ENCODE measurements at regions not wholly inside any gene's neighbourhood (a gene's known extent, or its start where the extent isn't known, plus 50 kb on each side); places are given as distances from the start of the nearest gene placed in this dataset.

- TF ChIP-seq, protein P1, sequence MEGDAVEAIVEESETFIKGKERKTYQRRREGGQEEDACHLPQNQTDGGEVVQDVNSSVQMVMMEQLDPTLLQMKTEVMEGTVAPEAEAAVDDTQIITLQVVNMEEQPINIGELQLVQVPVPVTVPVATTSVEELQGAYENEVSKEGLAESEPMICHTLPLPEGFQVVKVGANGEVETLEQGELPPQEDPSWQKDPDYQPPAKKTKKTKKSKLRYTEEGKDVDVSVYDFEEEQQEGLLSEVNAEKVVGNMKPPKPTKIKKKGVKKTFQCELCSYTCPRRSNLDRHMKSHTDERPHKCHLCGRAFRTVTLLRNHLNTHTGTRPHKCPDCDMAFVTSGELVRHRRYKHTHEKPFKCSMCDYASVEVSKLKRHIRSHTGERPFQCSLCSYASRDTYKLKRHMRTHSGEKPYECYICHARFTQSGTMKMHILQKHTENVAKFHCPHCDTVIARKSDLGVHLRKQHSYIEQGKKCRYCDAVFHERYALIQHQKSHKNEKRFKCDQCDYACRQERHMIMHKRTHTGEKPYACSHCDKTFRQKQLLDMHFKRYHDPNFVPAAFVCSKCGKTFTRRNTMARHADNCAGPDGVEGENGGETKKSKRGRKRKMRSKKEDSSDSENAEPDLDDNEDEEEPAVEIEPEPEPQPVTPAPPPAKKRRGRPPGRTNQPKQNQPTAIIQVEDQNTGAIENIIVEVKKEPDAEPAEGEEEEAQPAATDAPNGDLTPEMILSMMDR (IDR thresholded peaks at IDR 0.05), result no peak
Measured at GRCh38 chr14:34180434-34180833, 229.6 kb upstream of the EGLN3 start.

GRCh38 chr14:34179727-34180126 lies 228.9 kb upstream of the EGLN3 start:
- TF ChIP-seq, protein P1 (IDR thresholded peaks at IDR 0.05), result no peak

DNA sequence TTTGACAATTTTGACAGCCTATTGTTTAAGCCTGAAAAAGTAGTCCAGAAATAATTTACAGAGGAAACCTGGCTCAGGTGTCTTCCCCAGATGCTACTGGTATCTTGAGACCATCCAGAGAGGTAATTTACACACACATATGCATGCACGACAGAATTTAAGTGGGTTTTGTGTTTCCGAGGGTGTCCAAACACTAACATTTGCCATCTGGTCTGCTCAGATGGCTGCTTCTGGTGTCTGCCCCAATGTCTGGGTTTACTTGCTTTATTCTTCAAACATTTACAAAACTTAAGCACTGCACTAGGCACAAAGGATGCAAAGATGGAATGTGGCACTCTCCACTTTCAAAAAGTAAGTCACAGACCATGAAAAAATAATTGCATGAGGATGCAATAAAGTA lies 226.6 kb upstream of the EGLN3 start:
- TF ChIP-seq, protein P1 (IDR thresholded peaks at IDR 0.05), result no peak

DNA sequence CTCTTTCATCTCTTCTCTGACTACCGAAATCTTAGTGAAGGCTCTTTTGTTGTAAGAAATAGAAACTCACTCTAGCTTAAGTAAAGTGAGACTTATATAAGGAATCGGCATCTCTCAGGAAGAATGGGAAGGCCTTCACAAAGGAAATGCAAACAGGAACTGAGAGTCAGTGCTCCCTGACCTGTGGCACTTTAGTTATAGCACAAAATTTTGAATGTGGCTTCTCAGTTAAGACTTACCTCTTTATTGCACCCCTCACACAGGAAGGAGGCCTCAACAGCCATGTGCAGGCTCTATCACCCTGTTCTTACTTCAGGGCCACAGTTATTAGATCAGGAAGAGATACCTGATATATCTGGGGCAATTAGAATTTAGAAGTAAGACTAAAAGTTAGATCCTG lies 224.7 kb upstream of the EGLN3 start:
- TF ChIP-seq, protein P1 (IDR thresholded peaks at IDR 0.05), result no peak

DNA sequence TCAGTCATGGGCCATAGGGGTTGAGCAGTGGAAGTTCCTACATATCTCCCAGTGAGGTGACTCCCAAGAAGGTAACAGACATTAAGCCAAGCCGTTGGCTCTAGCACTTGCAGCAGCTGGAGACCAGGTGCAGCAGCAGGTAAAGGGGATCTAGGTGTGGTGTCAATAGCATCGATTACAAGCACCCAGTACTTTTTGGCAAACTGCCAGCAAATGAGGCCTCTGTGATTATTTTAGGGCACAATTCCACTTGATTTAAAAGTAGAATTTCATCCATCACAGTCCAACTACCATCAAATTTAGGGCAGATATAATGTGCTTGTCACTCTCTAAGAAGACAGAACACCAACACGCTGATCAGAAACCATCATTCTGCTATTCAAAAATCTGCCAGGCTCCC lies 224.1 kb upstream of the EGLN3 start:
- TF ChIP-seq, protein P1 (IDR thresholded peaks at IDR 0.05), result no peak

DNA sequence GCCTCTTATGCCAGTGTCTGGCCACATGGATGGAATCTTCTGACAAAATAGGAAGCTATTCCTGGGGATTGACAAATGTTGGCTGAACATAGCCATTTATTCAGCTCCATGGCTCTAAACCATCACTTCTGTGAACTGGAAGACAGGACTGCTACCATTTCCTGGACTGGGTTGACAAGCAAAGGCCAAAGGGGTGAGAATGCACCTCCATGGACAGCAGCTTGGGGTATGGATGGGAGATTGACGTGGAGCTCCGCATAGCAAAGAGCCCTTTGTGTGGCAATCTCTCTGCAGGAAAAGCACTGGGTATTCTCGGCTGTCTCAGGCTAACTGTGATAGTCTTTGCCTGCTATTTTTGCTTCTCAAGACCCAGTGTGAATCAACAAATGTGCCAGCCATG lies 223.0 kb upstream of the EGLN3 start:
- TF ChIP-seq, protein P1 (IDR thresholded peaks at IDR 0.05), result no peak

- TF ChIP-seq, protein P1 (IDR thresholded peaks at IDR 0.05), result no peak
Measured at GRCh38 chr14:34172550-34173368, 221.9 kb upstream of the EGLN3 start.

DNA sequence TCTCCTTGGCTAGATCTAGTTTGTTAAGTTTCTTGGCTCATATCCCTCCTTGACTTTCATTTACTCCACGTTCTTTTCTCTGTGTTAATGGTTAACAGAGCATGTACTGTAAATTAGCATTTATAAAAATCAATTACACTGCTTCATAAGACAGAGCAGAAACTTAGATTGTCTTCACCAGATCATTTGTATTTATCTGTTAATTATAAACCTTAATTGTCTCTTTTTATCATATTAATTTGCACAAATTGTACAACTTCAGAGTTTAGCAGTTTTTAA lies 221.2 kb upstream of the EGLN3 start:
- TF ChIP-seq, protein P1 (IDR thresholded peaks at IDR 0.05), result no peak
